ENCODE measurements at regions not wholly inside any gene's neighbourhood (a gene's known extent, or its start where the extent isn't known, plus 50 kb on each side); places are given as distances from the start of the nearest gene placed in this dataset.

DNA sequence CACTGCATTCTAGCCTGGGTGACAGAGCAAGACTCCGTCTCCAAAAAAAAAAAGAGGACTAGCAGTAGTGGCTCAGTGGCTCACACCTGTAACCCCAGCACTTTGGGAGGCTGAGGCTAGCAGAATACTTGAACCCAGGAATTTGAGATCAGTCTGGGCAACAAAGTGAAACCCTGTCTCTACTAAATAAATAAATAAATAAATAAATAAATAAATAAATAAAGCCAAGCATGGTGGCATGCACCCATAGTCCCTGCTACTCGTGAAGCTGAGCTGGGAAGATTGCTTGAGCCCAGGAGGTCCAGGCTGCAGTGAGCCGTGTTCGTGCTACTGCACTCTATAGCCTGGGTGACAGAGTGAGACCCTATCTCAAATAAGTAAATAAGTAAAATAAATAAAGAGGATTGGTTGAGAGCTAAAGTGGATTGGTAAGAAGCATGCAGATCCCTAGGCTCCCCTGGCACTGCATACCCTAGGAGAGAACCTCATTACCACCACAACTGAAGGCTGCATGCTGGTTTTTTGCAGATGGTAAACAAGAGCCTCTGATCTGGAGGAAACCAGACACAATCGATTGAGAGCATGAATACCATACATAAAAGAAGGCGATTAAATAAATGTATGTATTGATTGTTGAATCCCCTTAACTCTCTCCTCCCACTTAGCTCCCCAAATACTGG lies 163.2 kb downstream of the REEP3 start:
- TF ChIP-seq CTCF (IDR thresholded peaks at IDR 0.05; ENCODE audit: insufficient read depth, low read length, poor library complexity, severe bottlenecking) (no peak), EZH2phosphoT487 (conservative IDR thresholded peaks at IDR 0.05; ENCODE audit: low read length) (no peak)
